ENCODE measurements at regions not wholly inside any gene's neighbourhood (a gene's known extent, or its start where the extent isn't known, plus 50 kb on each side); places are given as distances from the start of the nearest gene placed in this dataset.

DNA sequence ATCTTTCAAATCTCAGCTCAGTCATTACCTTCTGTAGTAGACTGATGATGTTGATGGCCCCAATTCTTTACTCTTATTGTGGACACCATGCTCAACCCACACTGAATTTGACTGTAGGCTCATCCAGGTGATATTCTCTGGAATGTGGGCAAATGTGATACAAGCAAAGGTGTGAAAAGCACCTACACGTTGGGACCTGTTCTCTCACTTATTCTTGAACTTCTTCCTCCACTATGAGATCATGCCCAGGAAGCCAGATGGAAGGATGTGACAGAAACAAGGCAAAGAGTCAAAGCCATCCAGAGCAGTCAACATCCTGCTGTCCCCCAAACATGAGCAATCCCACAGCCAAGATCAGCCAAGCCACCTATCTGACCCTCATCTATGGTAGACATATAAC is 471.2 kb upstream of the UBE2E2 start:
- no CpG with 5 or more reads among the region's 1 CpG for whole genome bisulfite sequencing (ENCODE audit: extremely low coverage, insufficient read length, low lambda C conversion rate)

More for the DNA sequence above, 471.2 kb upstream of the UBE2E2 start:
- TF ChIP-seq CTCF (conservative IDR thresholded peaks at IDR 0.05): no peak
- H2BK12ac ChIP-seq (ENCODE audit: insufficient read length, low read depth, low read length): no peak overlapping the region
- no peak overlapping the region for H2BK120ac ChIP-seq (ENCODE audit: low read depth, low read length, poor library complexity, severe bottlenecking)
- no peak overlapping the region for H3K27ac ChIP-seq (ENCODE audit: insufficient read length, low read depth, low read length)
- no peak overlapping the region for H2BK15ac ChIP-seq (ENCODE audit: low read depth, low read length)
- H3K79me1 ChIP-seq (ENCODE audit: insufficient read depth, low read depth, low read length, poor library complexity, severe bottlenecking): no peaks in the 10 kb centered on the region
- no peaks in the 10 kb centered on the region for H3K9me3 ChIP-seq (ENCODE audit: control insufficient read depth, low read depth, low read length)
- H4K8ac ChIP-seq (replicated peaks; ENCODE audit: insufficient read length, low read depth, low read length): no peak overlapping the region
- no peaks in the 10 kb centered on the region for H4K20me1 ChIP-seq (ENCODE audit: control insufficient read depth, insufficient read depth, insufficient read length)
- no peak overlapping the region for H3K14ac ChIP-seq (ENCODE audit: insufficient read depth, low read length)
- H3K9ac ChIP-seq (ENCODE audit: extremely low read depth, insufficient read length, low read length): no peak overlapping the region
- no peak for DNase-seq
- H3K36me3 Mint-ChIP-seq (ENCODE audit: insufficient read depth in 1 of 3, low read depth in 3 of 3): no peaks in the 10 kb centered on the region; a peak in 1 of 7 replicates
- peaks cover 0 to 2% of the 10 kb centered on the region in 2 experiments; a peak in 1 of 5 replicates for H3K9me3 Mint-ChIP-seq
- H3K4me3 Mint-ChIP-seq: no peak overlapping the region
- H3K4me1 ChIP-seq (ENCODE audit: insufficient read depth, low read length): no peaks in the 10 kb centered on the region
- no peak overlapping the region for H3K23ac ChIP-seq (ENCODE audit: insufficient read length, low read depth, low read length)
- no peak overlapping the region for H4K91ac ChIP-seq (ENCODE audit: insufficient read length, low read depth, low read length)
- H3K27me3 Mint-ChIP-seq (ENCODE audit: low read depth): no peaks in the 10 kb centered on the region
- no peak overlapping the region for H3K18ac ChIP-seq (ENCODE audit: insufficient read length, low read depth, low read length)
- H3K27ac Mint-ChIP-seq: no peak overlapping the region
- H3T11ph ChIP-seq (ENCODE audit: low read length): no peak overlapping the region
- no peak overlapping the region for H3K4ac ChIP-seq (ENCODE audit: low read depth, low read length)
- H2BK5ac ChIP-seq (ENCODE audit: insufficient read length, low read length): no peak overlapping the region
- no peak overlapping the region for H2AFZ ChIP-seq (ENCODE audit: low read length)
- H4K5ac ChIP-seq (ENCODE audit: insufficient read length, low read depth, low read length): no peak overlapping the region
- H2BK20ac ChIP-seq (ENCODE audit: low read depth, low read length, poor library complexity, severe bottlenecking): no peak overlapping the region
- H3K23me2 ChIP-seq (ENCODE audit: insufficient read length, low read depth, low read length, poor library complexity, severe bottlenecking): no peaks in the 10 kb centered on the region
- H3K4me2 ChIP-seq (ENCODE audit: insufficient read depth, insufficient read length, low read length): no peak overlapping the region
- no peaks in the 10 kb centered on the region for H3K79me2 ChIP-seq (ENCODE audit: insufficient read depth, low read length)
- peaks cover 0 to 9% of the 10 kb centered on the region in 2 experiments; a peak in 2 of 4 replicates for H3K4me1 Mint-ChIP-seq
- H3K27me3 ChIP-seq (ENCODE audit: insufficient read depth, low read length): no peaks in the 10 kb centered on the region
- H2AK5ac ChIP-seq (ENCODE audit: insufficient read length, low read length): no peak overlapping the region
- no peak overlapping the region for H3K56ac ChIP-seq (ENCODE audit: insufficient read length, low read depth, low read length)
